ENCODE measurements at regions not wholly inside any gene's neighbourhood (a gene's known extent, or its start where the extent isn't known, plus 50 kb on each side); places are given as distances from the start of the nearest gene placed in this dataset.

DNA sequence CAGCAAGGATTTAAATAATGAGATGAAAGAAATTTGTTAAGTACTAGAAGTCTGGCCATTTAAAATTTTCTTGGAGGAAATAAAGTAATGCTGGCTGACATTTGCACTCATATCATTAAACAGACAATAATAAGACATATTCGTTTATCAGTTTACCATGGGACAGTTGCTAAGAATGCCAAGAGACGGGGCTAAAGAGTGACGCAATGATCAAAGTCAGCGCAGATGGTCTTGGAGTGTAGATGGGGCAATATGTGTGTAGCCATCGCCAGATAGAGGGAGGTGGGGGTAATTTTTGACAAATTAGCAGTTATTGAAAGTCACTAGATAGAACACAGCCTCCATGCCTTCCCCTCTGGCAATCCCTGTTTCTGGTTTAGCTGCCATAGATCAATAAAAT lies 413.2 kb upstream of the JAG1 start:
- ATAC-seq = no peak
- no peak for TF ChIP-seq BACH2 (CRISPR knock-in tag; IDR thresholded peaks at IDR 0.05; ENCODE audit: borderline replicate concordance)

DNA sequence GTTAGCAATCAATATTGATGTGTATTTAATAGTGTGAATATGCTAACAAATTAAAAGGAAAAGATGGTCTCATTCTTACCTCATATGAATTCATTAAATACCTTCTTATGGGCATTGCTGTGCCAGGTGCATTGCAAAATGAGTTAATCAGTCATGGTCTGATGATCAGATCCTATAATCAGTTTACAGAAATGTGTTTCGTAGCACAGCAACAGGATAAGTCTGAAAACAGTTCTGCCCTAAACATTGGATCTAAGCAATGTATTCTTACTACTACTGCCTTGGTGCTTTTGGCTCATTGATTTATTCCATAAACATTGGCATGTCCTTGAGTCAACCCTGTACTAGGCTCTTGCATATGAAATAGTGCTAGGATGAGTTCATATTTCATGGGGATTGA lies 417.0 kb upstream of the JAG1 start:
- ATAC-seq = no peak
- TF ChIP-seq ARNTL (CRISPR knock-in tag; IDR thresholded peaks at IDR 0.05; ENCODE audit: borderline replicate concordance, low read depth) (no peak), ZNF70 (CRISPR knock-in tag; IDR thresholded peaks at IDR 0.05) (no peak), TOX (CRISPR knock-in tag; IDR thresholded peaks at IDR 0.05; ENCODE audit: borderline replicate concordance) (no peak), CSDC2 (CRISPR knock-in tag; IDR thresholded peaks at IDR 0.05) (no peak), GLIS3 (CRISPR knock-in tag; IDR thresholded peaks at IDR 0.05) (no peak), ZFP30 (CRISPR knock-in tag; IDR thresholded peaks at IDR 0.05) (no peak), ISL1 (CRISPR knock-in tag; IDR thresholded peaks at IDR 0.05) (no peak), ZNF565 (CRISPR knock-in tag; conservative IDR thresholded peaks at IDR 0.05; ENCODE audit: low read depth) (no peak), CREB5 (CRISPR knock-in tag; IDR thresholded peaks at IDR 0.05; ENCODE audit: low read depth) (no peak), PATZ1 (CRISPR knock-in tag; IDR thresholded peaks at IDR 0.05; ENCODE audit: borderline replicate concordance) (no peak), POU6F1 (CRISPR knock-in tag; IDR thresholded peaks at IDR 0.05; ENCODE audit: borderline replicate concordance, low read depth) (no peak), ZC3H10 (CRISPR knock-in tag; IDR thresholded peaks at IDR 0.05) (no peak)

GRCh38 chr20:11091511-11091910 lies 417.7 kb upstream of the JAG1 start:
- TF ChIP-seq, protein P1, sequence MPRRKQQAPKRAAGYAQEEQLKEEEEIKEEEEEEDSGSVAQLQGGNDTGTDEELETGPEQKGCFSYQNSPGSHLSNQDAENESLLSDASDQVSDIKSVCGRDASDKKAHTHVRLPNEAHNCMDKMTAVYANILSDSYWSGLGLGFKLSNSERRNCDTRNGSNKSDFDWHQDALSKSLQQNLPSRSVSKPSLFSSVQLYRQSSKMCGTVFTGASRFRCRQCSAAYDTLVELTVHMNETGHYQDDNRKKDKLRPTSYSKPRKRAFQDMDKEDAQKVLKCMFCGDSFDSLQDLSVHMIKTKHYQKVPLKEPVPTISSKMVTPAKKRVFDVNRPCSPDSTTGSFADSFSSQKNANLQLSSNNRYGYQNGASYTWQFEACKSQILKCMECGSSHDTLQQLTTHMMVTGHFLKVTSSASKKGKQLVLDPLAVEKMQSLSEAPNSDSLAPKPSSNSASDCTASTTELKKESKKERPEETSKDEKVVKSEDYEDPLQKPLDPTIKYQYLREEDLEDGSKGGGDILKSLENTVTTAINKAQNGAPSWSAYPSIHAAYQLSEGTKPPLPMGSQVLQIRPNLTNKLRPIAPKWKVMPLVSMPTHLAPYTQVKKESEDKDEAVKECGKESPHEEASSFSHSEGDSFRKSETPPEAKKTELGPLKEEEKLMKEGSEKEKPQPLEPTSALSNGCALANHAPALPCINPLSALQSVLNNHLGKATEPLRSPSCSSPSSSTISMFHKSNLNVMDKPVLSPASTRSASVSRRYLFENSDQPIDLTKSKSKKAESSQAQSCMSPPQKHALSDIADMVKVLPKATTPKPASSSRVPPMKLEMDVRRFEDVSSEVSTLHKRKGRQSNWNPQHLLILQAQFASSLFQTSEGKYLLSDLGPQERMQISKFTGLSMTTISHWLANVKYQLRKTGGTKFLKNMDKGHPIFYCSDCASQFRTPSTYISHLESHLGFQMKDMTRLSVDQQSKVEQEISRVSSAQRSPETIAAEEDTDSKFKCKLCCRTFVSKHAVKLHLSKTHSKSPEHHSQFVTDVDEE (CRISPR knock-in tag; IDR thresholded peaks at IDR 0.05) = no peak
- TF ChIP-seq CSDC2 (CRISPR knock-in tag; IDR thresholded peaks at IDR 0.05) (no peak), ZNF70 (CRISPR knock-in tag; IDR thresholded peaks at IDR 0.05) (no peak), CREB5 (CRISPR knock-in tag; IDR thresholded peaks at IDR 0.05; ENCODE audit: low read depth) (no peak), ESRRG (CRISPR knock-in tag; IDR thresholded peaks at IDR 0.05) (no peak), BACH2 (CRISPR knock-in tag; IDR thresholded peaks at IDR 0.05; ENCODE audit: borderline replicate concordance) (no peak), OSR1 (CRISPR knock-in tag; IDR thresholded peaks at IDR 0.05) (no peak), ZC3H10 (CRISPR knock-in tag; IDR thresholded peaks at IDR 0.05) (no peak), TOX (CRISPR knock-in tag; IDR thresholded peaks at IDR 0.05; ENCODE audit: borderline replicate concordance) (no peak), ZNF8 (CRISPR knock-in tag; IDR thresholded peaks at IDR 0.05) (no peak), PPARA (CRISPR knock-in tag; IDR thresholded peaks at IDR 0.05; ENCODE audit: borderline replicate concordance) (no peak), RARB (CRISPR knock-in tag; IDR thresholded peaks at IDR 0.05) (no peak), POU6F1 (CRISPR knock-in tag; IDR thresholded peaks at IDR 0.05; ENCODE audit: borderline replicate concordance, low read depth) (no peak), ARNTL (CRISPR knock-in tag; IDR thresholded peaks at IDR 0.05; ENCODE audit: borderline replicate concordance, low read depth) (no peak)
- peak; percentile 74 for ATAC-seq
